ENCODE measurements at regions not wholly inside any gene's neighbourhood (a gene's known extent, or its start where the extent isn't known, plus 50 kb on each side); places are given as distances from the start of the nearest gene placed in this dataset.

DNA sequence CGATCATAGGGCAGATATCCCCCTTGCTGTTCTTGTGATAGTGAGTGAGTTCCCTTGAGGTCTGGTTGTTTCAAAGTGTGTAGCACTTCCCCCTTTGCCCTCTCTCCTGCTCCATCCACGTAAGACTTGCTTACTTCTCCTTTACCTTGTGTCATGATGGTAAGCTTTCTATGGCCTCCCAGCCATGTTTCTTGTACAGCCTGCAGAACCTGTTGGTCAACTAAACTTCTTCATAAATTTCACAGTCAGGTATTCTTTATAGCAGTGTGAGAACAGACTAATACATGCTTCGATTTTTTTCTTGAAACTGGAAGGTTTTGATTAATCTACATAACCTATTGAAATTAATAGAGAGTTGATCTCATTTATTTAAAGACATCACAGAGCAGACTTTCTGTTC, 302.5 kb upstream of the PBX1 start:
- no peak for TF ChIP-seq EZH2 (IDR thresholded peaks at IDR 0.05)
- no peak for TF ChIP-seq FOXP2 (optimal IDR thresholded peaks at IDR 0.05; ENCODE audit: control extremely low read depth, extremely low read length, insufficient read depth)
- no peak for TF ChIP-seq POLR2AphosphoS5 (IDR thresholded peaks at IDR 0.05; ENCODE audit: borderline replicate concordance, low read depth, low read length)
